Activated CD4-positive, alpha-beta T cell treated with anti-CD3 and anti-CD28 coated beads for 1 hour (primary cell): ENCODE measurements at regions not wholly inside any gene's neighbourhood (a gene's known extent, or its start where the extent isn't known, plus 50 kb on each side); places are given as distances from the start of the nearest gene placed in this dataset.

ENCODE experiments used
- DNase-seq: peaks from one replicate; pipeline ENCODE4 v3.0.0-alpha.2; 2020

DNA sequence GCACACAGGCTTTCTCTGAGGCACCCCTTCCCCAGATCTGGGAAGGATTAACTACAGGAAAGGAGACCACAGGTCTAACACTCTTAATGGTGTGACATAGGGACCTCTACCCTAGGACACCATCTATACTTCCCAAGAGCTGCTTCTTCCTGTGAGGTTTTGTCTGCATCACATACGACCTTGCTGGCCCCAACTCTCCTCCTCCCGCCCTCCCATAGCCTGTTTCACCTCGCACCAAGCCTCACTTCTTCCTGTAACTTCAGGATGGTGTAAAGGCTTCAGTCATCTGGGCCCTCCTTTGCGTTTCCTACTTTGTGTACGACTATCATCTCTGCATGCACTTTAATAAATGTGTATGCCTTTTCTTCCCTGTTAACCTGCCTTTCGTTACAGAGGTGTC is 274.3 kb downstream of the KLF6 start:
- no peak for DNase-seq

DNA sequence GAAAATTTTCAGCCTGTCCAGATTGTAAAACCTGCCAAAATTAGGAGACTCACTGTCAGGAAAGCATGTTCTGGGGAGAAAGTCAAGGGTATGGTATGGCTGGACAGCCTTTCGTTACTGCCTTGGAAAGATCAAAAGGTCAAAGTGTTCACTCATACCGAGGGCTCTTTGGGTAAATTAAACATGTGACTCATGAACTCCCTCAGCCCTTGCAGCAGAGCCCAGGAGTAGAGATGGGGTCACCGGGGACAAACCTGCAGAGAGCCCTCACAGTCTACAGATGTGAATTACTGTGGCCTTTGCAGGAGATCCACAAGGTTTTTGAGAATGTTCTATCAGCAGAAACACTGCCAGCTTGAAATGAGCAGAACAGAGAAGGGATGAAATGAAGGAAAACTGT is 275.7 kb downstream of the KLF6 start:
- DNase-seq = no peak

DNA sequence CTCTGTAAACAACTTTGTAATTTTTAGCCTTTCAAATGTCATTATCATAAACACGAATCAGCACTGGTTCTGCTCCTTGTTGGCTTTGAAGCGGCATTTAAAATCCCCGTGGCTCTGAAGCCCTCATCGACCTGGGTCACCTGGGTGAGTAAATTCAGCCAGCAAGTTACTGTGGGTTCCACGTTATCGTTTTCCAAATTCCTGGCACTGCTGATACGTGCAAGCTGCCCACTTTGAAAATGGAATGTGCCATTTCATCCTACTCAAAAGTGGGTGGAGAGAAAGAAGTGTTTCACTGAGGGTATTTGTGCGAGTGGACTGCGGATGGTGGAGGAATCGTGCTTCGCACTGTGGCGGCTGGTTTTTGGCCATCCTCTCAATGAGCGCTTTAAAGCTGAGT is 281.7 kb downstream of the KLF6 start:
- DNase-seq = no peak

DNA sequence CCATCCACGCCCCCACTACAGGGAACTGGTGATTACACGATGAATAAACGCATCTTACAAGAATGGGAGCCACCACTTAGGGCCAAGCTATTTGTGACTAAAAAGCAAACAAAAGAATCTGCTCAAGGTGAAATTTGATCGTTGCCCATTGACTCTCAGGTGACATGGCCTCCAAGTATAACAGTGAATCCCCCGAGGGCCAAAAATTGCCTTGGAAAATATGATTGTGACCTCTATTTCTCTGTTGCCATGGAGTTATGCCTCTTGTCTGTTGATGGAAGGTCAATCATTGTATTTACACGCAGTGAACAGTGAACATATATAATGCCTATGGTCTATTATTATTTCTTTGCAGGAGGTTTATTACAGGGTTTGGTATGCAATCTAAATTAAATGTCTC is 282.3 kb downstream of the KLF6 start:
- DNase-seq = no peak

DNA sequence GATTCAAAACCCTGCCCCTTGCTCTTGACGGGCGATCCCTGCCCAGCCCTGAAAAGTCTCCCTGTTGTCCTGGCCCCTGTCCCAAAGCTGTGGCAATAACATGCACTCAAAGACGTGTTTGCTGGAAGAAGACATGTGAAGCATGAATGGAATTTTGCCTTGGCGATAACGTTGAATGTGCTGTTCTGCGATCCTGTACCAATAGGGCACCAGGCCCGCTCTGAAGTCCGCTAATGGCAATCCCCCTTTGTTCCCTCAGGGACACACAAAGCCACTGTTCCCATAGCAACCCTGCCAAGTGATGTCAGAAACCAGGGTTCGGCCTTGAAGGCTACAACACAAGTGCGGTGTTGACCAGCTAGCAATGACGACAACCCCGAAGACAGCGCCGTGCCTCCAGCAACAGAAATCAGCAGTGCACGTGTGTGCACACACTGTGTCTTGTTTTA is 284.6 kb downstream of the KLF6 start:
- no peak for DNase-seq

DNA sequence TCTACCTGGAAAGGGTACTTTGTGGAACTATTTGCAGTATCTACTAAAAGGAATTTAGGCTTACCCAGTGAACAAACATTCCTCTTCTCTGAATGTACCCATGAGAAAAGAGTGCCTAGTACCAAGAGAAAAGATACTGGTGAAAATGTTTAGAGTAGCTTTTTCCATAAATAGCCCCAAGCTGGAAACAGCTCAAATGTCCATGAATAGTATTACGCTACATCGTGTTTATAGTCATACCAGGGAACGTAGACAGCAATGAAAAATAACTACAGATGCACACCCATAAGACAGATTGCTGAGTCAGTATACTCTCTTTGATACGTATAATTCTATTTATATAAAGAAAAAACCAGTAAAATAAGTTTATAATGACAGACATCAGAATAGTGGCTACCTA is 285.9 kb downstream of the KLF6 start:
- DNase-seq = no peak

DNA sequence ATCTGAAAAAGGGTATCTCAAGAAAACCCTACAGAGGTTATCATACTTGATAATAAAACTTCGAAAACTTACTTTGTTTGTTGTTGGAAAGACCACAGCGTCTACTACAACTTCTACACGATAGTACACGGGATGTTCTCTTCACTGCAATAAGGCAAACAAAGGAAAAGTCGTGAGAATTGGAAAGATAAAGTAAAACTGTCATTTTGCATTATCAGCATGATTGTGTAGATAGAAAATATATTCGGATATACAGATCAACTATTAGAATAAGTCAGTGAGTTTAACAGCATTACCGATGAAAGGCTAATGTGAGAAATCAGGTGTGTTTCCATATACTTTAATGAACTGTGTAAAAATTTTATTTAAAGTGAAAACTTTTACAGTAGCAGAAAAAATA is 287.4 kb downstream of the KLF6 start:
- DNase-seq = no peak

DNA sequence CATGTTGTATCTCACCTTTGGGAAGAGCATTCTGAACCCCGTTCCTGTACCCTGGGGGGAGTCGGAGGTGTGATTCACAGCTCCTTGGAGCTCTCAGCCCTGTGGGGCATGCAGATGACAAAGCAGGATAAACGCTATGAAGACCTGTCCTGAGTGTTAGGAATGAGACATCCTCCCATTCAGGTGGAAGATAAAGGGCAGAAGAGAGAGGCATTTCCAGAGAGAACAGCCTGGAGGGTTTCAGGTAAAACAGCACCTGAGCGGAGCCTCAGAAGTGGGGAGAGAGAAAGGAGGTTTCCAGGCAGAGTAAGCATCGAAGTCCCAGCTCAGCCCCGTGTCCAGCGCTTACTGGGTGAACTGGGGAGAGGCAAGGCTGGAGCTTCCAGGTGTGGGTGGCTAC is 288.9 kb downstream of the KLF6 start:
- DNase-seq = no peak

DNA sequence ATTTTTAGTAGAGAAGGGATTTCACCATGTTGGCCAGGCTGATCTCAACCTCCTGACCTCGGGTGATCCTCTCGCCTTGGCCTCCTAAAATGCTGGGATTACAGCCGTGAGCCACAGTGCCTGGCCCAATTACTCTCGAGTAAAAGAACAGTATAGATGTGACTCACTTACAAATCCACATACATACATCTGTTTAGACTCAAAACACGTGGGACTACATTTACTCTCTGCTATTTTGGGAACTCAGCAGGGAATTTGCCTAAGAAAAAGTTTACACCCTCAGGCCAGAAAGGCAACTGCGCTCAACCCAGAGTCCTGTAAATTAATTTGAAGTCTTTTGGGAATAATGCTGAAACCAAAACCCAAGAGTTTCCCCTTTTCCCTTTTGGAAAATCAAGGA is 289.7 kb downstream of the KLF6 start:
- no peak for DNase-seq

DNA sequence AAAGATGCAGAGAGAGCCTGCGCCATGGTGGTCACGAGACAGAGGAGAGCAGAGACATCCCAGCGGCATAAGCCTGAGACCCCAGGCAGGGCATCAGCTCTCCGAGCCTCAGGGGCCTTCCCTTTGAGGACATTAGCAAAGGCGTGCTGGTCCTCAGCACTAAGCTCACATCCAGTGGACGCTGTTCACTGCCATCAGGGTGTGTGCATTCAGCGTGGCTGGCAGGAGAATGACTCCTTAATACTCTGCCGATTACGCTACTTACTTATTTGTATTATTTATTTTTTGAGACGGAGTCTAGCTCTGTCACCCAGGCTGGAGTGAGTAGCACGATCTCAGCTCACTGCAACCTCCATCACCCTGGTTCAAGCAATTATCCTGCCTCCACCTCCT is 290.2 kb downstream of the KLF6 start:
- no peak for DNase-seq

DNA sequence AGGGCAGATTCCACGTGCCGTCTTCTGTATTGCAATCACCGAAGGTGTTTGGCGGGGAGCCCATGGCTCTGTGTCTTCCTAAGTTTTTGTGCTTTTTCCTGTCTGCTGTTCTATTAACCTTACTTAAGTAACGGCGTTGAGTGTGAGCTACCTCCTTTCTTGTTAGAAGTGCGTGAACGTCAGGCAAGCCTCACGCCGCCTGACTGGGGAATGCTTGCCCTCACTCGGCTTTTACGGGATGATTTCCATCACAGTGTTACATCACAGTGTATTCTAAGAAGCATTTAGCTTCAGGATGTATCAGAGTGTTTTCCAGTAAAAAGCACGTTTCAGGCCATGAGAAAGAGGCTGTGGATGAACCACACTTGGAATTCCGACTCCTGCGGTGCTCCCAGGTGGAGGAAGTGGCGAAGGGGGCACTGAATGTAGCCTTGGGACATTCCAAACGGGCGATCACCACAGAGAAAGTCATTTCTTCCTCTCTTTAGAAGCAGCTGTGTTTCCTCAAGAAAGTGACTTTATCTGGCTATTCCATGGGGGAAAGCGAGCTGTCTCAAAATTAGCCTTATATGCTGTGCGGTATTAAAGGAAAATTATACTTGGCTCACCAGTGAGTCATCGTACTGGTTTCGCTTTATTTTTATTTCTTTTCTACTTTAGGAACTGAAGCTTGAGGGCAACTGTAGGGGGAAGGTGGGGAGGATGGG is 290.7 kb downstream of the KLF6 start:
- DNase-seq = no peak

DNA sequence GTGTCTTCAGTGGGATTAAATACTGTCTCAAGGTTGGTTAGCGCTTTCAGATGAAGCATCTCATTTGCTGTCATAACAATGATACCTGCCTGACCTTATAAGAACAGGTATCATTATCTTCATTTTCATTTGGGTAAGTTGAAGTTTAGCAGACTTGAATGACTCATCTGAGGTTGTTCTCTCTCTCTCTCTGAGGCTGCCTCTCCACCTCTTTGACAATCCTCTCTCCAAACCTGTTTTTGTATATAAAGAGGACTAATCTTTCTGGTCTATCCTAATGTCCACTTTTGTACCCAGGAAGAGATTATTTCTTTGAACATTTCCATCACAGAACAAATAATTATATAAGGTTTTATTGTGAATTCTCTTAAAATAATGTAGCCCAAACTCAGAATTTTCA is 291.4 kb downstream of the KLF6 start:
- no peak for DNase-seq

DNA sequence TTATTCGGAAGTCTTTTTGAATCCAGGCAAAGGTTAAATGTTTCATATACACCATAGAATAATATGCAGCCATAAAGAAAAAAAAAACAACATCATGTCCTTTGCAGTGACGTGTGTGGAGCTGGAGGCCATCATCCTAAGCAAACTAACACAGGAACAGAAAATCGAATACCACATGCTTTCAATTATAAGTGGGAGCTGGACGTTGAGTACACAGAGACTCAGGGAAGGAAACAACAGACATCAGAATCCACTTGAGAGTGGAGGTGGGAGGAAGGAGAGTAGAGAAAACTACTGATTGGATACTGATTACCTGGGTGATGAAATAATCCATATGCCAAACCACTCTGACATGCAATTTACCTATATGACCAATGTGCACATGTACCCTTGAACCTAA is 293.4 kb downstream of the KLF6 start:
- DNase-seq = no peak

DNA sequence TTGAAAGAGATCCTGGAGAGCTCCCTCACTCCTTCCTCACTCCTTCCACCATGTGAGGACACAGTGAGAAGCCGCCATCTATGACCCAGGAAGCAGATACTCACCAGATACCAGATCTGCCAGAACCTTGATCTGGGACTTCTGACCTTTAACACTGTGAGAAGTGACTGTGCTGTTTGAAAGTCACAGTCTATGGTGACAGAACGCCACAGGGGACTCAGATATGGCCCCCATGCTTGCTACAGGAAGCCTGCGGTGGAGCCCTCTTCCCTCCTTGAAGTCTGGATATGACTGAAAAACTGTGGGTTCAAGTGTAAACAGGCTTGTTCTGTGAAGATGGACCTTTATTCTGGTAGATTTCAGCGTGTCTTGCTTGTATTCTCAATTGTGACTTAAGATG is 297.8 kb downstream of the KLF6 start:
- no peak for DNase-seq

DNA sequence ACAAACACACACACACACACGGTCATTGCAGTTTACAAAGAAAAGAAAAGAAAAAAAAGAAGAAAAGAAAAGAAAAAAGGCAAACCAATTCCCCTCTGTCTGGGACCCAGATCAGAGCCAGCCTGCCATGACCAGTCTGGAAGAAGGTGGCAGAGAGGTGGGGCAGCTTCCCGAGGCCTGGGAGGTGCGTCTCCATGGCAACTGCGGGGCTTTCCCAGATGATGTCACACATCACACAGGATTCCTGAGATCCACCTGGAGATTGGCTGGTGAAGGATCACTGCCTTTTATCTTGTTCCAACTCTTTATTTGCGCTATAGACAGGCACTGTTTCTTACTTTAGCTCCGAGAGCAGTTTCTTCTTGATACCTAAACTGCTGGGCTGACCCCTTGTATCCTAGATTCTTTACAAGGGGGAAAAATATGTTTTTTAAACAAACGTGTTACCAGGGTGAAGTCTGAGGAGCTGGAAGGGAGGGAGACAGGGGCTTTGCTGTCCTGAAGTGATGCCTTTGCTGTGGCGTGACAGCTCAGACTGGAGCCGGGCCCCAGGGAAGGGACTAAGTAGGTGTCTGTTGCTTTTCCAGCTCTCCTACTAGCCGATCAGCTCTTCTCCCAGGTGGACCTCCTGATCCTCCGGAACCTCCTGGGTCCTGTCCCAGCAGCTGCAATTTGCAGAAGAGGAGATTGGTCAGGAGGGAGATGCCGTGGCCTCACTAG is 298.5 kb downstream of the KLF6 start:
- no peak for DNase-seq

DNA sequence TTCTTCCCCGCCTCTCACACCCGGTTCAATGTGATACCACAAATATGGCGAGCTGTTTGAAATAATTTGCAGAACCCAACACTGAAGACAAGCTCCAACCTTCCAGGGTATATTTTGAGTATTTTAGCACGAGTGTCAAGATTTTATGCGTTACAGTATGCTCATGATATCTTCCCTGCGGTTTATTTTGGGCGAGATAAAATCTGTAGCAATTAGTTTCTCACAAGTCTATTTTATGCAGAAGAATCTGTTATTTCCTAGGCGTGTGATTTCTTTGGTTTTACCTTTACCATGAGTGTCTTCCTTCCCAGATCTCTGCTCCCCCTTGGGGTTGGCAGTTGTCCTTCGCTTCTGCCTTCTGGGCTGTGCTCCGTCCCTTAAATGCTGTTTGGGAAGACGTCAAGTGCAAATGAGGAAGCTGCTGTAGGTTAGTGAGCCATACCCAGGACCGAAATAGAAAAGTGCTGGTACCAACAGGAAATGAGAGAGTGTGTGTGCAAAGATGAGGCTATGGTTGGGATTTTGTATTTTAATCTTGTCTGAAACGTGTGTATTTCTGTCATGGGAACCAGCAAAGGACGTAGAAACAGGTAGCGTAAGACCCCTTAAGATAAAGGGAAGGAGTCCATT is 299.8 kb downstream of the KLF6 start:
- no peak for DNase-seq

DNA sequence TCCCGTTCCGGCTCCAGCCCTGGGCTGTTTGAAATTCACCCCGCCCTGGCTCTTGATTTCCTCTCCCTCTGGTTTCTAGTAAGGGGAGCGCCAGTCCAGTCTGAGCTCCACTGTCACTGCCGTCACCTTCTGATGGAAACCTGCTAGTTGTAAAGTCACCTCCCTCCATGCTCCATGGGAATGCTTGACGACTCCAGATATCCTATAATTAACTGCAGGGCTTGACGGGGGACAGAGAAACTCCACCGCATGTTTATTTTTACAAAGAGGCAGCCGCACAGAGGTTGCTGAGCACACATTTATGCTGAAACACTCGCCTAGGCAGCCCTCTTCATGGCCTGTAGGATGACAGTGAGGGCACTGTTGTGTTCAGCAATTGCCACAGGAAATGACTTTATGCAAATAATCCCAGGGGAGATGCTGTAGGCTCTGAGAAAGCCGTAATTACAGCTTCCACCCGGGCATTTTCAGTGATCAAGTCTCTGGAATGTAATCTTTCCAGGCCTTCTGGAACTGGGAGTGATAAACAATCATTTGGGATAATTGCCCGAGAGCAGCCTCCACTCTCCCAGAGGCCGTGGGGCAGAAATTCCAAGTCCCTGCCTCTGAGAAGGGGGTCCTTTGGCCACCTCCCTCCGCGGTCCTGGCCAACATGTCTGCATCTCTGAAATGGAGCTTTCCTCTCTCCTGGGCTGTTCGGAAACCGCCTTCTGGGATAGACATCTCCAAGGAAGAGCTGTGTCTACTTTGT is 300.5 kb downstream of the KLF6 start:
- no peak for DNase-seq

DNA sequence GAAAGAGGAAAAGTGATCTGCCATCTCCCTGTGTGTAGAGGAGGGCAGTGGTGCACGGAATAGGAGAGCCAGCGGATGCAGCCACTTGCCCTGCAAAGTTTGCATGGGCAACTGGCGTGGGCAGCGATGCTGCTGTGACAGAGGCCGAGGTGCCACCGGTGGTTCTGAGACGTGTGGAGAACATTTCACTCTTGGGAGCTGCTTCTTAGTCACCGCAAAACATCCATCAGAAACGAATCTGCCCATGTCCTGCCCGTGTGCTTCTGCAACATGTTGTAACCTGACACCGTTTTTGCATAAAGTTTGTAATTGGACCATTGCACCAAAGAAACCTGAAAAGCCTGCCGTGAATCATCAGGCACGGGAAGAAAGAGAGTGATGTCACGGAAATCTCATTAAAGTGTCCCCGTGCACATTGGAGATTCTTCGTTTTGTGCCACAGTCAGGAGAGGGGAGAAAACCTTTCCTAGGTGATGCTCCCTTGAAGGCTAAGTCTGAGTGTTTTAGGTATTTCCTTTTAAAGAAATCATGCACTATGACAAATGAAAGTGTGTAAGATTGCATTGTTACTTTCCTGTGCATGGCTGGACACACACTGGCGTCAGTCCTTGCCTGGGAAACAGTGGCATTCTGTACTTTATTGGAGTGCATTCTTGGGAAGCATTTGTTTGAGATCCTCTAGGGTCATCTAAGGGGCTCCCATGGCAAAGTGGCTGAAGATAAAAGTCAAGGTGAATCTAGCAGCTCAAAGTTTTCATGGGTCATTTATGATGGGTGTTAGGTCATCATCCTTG is 302.6 kb downstream of the KLF6 start:
- no peak for DNase-seq

DNA sequence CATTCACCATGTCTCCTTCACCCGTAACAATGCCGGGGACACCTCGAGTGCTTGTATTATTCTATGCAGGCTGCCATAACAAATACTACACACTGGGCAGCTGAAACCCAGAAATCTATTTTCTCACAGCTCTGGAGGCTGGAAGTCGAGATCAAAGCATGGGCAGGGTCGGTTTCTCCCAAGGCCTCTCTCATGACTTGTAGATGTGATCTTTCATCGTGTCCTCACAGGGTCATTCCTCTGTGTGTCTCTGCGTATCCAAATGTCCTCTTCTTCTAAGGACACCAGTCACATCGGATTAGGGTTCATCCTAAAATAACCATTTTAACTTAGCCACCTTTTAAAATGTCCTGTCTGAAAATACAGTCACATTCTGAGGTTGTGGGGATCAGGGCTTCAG is 303.5 kb downstream of the KLF6 start:
- no peak for DNase-seq

DNA sequence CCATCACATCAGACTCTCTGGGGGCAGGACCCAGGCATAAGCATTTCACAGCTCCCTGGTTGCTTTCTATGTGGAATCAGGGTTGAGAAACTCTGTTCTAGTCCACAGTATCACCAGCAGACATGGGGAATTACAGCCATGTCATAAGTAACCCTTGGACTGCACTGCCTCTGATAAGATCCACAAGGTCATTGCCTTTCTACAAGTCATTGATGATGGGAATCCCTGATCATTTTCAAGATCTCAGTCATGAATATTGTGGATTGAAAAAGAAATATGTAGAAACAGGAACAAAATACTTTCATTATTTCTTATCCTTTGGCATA is 304.1 kb downstream of the KLF6 start:
- DNase-seq = no peak

DNA sequence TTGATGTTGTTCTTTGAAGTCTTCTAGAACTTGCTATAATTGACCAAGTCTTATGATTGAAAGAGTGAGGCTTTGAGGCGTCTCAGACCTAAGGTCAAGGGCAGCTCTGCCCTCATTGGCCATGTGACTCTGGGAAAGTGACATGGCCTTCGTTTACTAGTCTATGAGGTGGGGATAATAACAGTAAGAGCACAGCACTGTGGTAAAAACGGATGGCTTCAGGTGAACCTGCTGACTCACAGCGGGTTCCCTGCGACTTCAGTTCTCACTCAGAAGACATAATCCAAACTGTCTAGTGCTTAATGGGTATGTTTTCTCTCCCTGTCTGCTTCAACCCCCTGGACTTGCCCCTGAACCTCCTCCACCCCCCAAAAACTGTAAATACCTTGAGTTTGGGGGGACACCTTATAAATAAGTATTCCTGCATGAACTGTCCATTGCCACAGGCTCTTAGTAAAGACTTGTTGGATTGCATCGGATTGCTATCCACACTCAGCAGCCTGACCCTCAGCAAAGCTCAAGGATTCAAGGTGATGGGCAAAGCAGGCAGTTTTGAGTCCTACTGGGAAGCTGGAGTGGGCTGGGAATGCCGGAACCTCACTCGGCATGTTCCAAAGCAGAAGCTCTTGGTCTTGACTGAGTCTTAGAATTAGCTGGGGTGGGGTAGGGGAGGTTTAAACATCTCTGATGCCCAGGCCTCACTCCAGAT is 304.6 kb downstream of the KLF6 start:
- no peak for DNase-seq

DNA sequence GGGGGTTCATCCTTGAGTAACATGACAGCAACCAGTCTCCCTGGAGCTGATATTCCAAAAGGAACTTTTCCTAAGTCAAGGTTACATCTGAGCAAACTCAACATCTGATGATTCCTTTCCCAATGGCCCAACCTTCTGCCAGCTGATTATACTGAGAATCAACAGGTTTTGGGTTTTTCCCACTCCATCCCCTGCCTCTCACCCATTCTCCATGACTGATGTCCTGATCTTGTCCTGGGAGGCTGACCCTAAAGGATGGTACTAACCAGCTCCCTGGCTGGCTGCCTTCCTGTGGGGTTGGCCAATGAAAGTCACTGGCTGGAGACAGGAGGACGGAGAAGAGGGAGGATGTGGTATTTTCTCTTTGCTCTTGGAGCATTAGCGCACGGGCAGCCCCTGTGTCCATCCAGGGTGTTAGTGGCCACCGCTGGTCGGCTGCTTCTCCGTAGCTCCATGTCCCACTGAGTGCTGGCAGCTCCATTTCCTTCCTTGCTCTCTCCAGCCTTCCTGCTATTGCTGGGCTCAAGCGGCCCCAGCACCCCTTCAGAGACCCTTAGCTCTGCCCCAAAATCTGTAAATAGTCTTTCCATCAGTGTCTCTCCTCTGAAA is 306.2 kb upstream of the PITRM1 start:
- no peak for DNase-seq
